SK-N-SH (cell line): ENCODE measurements at regions not wholly inside any gene's neighbourhood (a gene's known extent, or its start where the extent isn't known, plus 50 kb on each side); places are given as distances from the start of the nearest gene placed in this dataset.

Source experiments
- CHD2 ChIP-seq: fragments of 150-350 bp; IDR thresholded peaks from 2 replicates; pipeline ENCODE4 v1.6.1; 2018; ENCODE audit warnings: low read length; ENCODE audit not compliant: partially characterized antibody
- EP300 ChIP-seq, 2 experiments: IDR thresholded peaks; 2 replicates each; pipeline versions ENCODE4 v1.4.0 to v1.6.1; 2012; ENCODE audit warnings: borderline replicate concordance in 1 of 2, low read depth in 1 of 2, low read length in 1 of 2
- PBX3 ChIP-seq: IDR thresholded peaks from 2 replicates; pipeline ENCODE4; 2012
- RAD21 ChIP-seq: IDR thresholded peaks from 2 replicates; pipeline ENCODE4 v1.6.1; 2012; ENCODE audit warnings: mild to moderate bottlenecking, low read length
- RCOR1 ChIP-seq: fragments of 150-350 bp; IDR thresholded peaks from 2 replicates; pipeline ENCODE4 v1.6.1; 2017; ENCODE audit warnings: antibody characterized with exemption, low read length
- SIN3A ChIP-seq: IDR thresholded peaks from 2 replicates; pipeline ENCODE4 v1.6.1; 2012; ENCODE audit warnings: low read depth, mild to moderate bottlenecking, low read length, moderate library complexity, borderline replicate concordance
- TCF12 ChIP-seq: IDR thresholded peaks from 2 replicates; pipeline ENCODE4 v1.4.0; 2012
- USF2 ChIP-seq: fragments of 150-350 bp; IDR thresholded peaks from 2 replicates; pipeline ENCODE4 v1.6.1; 2017; ENCODE audit warnings: antibody characterized with exemption, low read length, low read depth, borderline replicate concordance
- TF ChIP-seq, protein P1 (sequence below): fragments of 200-600 bp; sonication (generic); IDR thresholded peaks from 2 replicates; pipeline ENCODE4 v1.6.1; 2017; ENCODE audit warnings: antibody characterized with exemption, mild to moderate bottlenecking, moderate library complexity
- TF ChIP-seq, protein P2 (sequence below): fragments of 150-350 bp; IDR thresholded peaks from 2 replicates; pipeline ENCODE4 v1.6.1; 2016; ENCODE audit warnings: mild to moderate bottlenecking, low read depth, low read length
- TF ChIP-seq, protein P3 (sequence below): IDR thresholded peaks from 2 replicates; pipeline ENCODE4 v1.6.1; 2012; ENCODE audit warnings: mild to moderate bottlenecking, low read depth, low read length, moderate library complexity

DNA sequence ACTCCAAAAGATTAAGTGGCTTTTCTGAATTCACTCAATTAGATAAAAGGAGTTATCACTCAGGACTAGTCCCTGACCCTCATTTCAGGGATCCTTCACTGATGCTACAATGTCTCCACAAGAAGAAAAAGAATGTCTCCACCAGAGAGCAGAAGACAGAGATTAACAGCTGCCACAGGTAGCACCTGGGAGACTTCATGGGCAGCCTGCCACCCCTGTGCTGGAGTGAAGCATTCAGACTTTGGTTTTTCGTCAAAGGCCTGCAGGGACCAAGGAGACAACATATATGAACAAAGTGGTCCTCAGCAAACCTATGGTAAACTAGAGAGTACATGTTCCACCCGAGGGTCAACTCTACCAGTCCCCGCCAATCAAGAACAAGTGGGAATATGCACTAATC lies 197.0 kb upstream of the ACVR2A start:
- TF ChIP-seq CHD2: no peak
- no peak for TF ChIP-seq USF2
- TF ChIP-seq, protein P1, sequence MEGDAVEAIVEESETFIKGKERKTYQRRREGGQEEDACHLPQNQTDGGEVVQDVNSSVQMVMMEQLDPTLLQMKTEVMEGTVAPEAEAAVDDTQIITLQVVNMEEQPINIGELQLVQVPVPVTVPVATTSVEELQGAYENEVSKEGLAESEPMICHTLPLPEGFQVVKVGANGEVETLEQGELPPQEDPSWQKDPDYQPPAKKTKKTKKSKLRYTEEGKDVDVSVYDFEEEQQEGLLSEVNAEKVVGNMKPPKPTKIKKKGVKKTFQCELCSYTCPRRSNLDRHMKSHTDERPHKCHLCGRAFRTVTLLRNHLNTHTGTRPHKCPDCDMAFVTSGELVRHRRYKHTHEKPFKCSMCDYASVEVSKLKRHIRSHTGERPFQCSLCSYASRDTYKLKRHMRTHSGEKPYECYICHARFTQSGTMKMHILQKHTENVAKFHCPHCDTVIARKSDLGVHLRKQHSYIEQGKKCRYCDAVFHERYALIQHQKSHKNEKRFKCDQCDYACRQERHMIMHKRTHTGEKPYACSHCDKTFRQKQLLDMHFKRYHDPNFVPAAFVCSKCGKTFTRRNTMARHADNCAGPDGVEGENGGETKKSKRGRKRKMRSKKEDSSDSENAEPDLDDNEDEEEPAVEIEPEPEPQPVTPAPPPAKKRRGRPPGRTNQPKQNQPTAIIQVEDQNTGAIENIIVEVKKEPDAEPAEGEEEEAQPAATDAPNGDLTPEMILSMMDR: no peak
- TF ChIP-seq TCF12: no peak
- TF ChIP-seq, protein P2, sequence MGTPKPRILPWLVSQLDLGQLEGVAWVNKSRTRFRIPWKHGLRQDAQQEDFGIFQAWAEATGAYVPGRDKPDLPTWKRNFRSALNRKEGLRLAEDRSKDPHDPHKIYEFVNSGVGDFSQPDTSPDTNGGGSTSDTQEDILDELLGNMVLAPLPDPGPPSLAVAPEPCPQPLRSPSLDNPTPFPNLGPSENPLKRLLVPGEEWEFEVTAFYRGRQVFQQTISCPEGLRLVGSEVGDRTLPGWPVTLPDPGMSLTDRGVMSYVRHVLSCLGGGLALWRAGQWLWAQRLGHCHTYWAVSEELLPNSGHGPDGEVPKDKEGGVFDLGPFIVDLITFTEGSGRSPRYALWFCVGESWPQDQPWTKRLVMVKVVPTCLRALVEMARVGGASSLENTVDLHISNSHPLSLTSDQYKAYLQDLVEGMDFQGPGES: no peak
- no peak for TF ChIP-seq RAD21
- TF ChIP-seq EP300 (IDR thresholded peaks at IDR 0.05; ENCODE audit: borderline replicate concordance in 1 of 2, low read depth in 1 of 2, low read length in 1 of 2): no peak
- no peak for TF ChIP-seq PBX3
- TF ChIP-seq, protein P3, sequence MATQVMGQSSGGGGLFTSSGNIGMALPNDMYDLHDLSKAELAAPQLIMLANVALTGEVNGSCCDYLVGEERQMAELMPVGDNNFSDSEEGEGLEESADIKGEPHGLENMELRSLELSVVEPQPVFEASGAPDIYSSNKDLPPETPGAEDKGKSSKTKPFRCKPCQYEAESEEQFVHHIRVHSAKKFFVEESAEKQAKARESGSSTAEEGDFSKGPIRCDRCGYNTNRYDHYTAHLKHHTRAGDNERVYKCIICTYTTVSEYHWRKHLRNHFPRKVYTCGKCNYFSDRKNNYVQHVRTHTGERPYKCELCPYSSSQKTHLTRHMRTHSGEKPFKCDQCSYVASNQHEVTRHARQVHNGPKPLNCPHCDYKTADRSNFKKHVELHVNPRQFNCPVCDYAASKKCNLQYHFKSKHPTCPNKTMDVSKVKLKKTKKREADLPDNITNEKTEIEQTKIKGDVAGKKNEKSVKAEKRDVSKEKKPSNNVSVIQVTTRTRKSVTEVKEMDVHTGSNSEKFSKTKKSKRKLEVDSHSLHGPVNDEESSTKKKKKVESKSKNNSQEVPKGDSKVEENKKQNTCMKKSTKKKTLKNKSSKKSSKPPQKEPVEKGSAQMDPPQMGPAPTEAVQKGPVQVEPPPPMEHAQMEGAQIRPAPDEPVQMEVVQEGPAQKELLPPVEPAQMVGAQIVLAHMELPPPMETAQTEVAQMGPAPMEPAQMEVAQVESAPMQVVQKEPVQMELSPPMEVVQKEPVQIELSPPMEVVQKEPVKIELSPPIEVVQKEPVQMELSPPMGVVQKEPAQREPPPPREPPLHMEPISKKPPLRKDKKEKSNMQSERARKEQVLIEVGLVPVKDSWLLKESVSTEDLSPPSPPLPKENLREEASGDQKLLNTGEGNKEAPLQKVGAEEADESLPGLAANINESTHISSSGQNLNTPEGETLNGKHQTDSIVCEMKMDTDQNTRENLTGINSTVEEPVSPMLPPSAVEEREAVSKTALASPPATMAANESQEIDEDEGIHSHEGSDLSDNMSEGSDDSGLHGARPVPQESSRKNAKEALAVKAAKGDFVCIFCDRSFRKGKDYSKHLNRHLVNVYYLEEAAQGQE: no peak
- TF ChIP-seq SIN3A: no peak
- TF ChIP-seq RCOR1: no peak
